HL-60/S4 treated with retinoic acid at 250 ng/mL for 4 days and 3 days (cell line): ENCODE measurements at regions not wholly inside any gene's neighbourhood (a gene's known extent, or its start where the extent isn't known, plus 50 kb on each side); places are given as distances from the start of the nearest gene placed in this dataset.
"Not testable (repeated sequence)": the region's sequence is repeated elsewhere in the genome, so short reads cannot be mapped to it uniquely, and the experiment has no call there.

Experiments
- in situ Hi-C: fragments of 300-500 bp; cut with MboI; formaldehyde crosslinking; loops from 2 replicates; pipeline ENCODE4 v1.7.0; 2022; ENCODE audit warnings: low sequenced_read_pairs

DNA sequence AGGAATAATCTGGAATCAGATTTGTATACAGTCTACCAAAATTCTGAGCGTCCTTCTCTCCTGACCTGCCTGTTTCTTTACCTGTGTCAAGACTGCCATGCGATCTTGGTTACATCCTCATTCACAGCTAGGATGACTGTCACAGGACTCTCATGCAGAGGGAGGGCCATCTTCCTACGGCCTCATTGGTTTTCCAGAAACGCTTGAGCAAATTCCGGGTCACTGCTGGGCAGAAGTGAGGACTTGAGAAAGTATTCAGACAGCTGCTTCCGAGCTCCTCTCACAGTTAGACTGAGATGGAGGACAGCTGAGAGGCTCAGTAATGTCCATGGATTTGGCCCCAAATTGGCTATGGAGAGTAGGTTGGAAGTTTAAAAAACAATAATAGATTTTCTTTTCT, 94.2 kb downstream of the TFAP2C start:
- in situ Hi-C loops: no loop called here

DNA sequence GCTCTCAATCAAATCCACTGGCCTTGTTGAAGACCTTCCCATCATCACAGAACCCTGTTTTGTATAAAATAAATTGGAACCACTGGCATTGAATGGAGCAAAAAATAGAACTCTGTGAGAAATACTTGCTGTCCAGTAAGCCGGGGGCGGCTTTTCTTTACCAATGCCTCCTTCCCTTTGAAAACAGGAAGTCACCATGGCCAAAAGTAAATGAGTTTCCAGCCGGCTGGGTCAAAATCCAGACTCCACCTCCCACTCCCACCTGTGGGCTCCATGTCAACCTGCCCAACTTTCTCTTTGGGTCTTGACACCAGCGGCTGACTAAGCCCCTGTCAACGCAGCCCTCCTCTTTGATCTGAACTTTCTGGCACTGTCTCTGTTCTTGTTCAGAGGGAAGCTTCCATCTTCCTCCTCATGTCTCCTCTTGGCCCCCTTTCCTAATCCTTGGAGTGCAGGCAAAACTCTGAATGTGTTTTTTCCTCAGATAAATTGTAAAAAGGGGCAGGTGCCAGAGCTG, 95.2 kb downstream of the TFAP2C start:
- in situ Hi-C loops: no loop called here

DNA sequence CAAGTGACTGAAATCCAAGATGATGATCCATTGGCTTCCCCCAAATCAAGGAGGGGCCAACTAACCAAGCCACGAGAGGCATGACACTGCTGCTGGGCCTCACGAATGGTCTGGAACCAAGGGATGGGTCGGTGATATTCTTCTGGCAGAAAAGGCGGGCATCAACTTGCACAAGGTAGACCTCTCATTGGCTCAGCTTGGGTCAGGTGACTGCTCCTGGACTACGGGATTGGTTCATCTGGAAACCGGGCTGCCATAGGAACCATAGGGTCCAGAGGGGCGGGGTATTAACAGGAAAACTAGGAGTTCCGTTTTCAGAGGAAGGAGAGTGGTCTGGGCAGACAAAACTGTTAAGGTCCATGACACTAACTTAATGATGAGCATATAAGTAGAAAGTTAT, 100.9 kb downstream of the TFAP2C start:
- in situ Hi-C loops: no loop called here

DNA sequence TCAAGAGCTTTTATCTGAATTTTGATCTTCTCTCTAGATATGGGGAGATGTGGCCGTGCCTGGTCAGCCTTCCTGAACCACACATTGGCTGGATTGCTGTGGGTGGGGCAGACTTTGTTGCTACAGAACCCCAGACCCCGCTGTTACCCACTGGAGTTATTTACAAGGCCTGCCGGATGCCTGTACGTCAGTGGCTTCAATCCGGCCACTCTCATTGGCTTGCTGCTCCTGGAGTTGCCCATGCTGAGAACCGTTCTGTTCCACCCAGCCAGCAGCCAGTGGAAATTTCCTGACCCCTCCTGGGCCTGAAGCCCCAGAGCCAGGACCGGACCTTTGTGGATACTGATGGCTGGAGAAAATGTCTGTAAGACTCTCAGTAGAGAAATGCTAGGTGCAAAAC, 101.9 kb downstream of the TFAP2C start:
- in situ Hi-C loops: no loop called here

GRCh38 chr20:56731476-56731875, 102.4 kb downstream of the TFAP2C start:
- in situ Hi-C loops: no loop called here

- in situ Hi-C loops: no loop called here
Measured at GRCh38 chr20:56733967-56734366, 104.9 kb downstream of the TFAP2C start.

DNA sequence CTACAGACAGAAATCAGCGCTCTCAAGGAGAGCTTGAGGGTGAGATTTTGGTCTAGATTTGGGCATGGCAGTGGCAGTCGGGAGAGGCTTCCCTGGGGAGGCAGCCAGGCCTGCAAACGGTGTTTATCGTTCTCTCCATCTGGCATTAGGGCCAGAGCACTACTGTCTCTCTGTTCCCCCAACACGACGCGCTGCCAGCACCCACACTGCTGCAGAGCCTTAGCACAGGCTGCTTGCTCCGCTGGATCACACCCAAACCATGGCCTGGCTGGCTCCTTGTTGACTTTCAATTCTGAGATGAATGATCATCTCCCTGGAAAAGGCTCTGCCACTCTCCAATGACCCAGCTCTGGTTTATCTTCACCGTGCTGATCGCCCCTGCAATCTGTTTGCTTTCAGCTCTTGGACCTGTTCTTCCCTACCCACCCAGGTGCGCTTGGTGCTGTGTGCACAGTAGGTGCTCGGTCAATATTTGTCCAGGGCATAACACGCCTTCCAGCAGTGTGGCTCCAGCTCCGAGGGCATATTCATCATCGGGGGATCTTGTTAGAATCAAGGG, 106.1 kb downstream of the TFAP2C start:
- in situ Hi-C loops: no loop called here

- in situ Hi-C loops: no loop called here
Measured at GRCh38 chr20:56736285-56736857, 107.3 kb downstream of the TFAP2C start.

GRCh38 chr20:56744325-56744821, 115.3 kb downstream of the TFAP2C start:
- in situ Hi-C loops: not testable (repeated sequence)

GRCh38 chr20:56748476-56749377, 119.6 kb downstream of the TFAP2C start:
- in situ Hi-C loops: no loop called here

DNA sequence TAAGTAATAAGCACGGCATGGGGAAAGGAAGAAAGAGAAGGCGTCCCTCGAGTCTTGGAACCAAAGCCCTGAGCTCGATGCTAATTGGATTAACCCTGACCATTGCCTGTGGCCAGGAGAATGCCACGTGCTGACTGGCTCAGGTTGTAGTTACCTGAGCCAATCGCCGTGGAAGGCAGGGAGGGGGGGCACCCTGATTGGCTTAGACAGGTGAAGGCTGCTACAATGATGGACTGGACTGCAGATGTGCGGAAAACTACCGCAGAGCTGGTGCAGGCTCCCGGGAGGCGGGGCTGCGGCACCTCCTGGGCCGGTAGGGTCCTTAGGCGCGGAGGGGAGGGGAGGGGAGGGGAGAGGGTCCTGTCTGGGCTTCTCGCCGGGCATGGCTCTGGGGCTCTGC, 121.3 kb downstream of the TFAP2C start:
- in situ Hi-C loops: no loop called here

GRCh38 chr20:56752274-56752673, 123.2 kb downstream of the TFAP2C start:
- in situ Hi-C loops: no loop called here

GRCh38 chr20:56755201-56755600, 126.1 kb downstream of the TFAP2C start:
- in situ Hi-C loops: no loop called here

GRCh38 chr20:56756658-56757057, 127.6 kb downstream of the TFAP2C start:
- in situ Hi-C loops: not testable (repeated sequence)

GRCh38 chr20:56758706-56759105, 129.6 kb downstream of the TFAP2C start:
- in situ Hi-C loops: no loop called here

GRCh38 chr20:56759741-56760278, 130.7 kb downstream of the TFAP2C start:
- in situ Hi-C loops: no loop called here

DNA sequence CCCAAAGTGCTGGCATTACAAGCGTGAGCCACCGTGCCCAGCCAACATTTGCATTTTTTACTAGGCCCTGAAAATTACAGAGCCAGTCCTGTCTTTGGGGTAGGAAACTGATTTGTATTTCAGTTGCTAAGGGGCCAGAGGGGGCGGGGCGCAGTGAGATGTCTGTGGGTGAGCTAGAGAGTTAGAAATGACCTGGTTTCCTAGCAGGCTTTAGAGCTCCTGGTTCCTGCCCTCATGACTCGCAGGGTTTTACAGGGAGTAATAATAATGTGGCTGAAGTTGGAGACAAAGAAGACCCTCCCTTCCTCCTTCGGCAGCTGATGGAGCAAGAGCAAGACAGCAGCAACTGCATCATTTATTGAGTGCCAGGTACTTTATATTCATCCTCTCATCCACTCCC, 131.5 kb downstream of the TFAP2C start:
- in situ Hi-C loops: no loop called here

- in situ Hi-C loops: no loop called here
Measured at GRCh38 chr20:56761393-56761792, 132.3 kb downstream of the TFAP2C start.

- in situ Hi-C loops: no loop called here
Measured at GRCh38 chr20:56762401-56762800, 133.3 kb downstream of the TFAP2C start.

DNA sequence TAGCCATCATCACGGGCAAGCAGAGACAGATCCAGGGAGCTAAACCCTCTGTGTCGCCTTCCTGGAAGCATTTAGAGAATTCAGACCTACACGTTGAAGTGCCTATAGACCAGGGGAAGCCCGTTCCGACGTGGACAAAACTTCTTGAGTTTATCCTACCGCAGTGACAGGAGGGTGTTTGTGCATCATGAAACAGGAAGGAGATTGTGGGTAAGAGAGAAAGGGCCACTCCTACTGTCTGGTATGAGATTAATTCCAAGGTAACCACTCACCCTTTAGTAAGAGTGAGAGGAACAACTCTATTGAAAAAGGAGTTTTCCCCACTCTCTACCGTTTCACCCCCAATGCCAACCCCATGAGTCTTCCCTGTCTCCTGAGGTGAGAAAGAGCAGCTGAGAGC, 133.7 kb downstream of the TFAP2C start:
- in situ Hi-C loops: no loop called here

GRCh38 chr20:56764671-56765070, 135.6 kb downstream of the TFAP2C start:
- in situ Hi-C loops: no loop called here
